ENCODE measurements at regions not wholly inside any gene's neighbourhood (a gene's known extent, or its start where the extent isn't known, plus 50 kb on each side); places are given as distances from the start of the nearest gene placed in this dataset.

DNA sequence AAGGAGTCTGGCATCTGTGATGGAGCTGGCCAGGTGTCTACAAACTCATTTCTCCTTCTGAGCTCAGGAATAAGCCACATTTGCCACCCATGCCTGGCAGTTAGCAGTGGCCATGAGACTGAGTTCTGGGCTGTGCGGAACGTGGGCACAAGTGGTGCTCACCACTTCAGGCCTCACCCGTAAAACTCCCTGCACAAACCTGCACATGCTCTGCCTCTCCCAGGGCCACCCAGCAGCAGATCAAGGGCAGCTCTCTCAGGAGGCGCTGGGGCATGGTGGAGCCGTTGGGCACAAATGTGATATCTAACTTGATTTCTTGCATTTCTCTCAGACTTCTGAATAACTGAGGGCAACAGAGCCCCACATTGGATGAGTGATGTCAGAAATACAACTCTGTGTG, 269.5 kb downstream of the HIVEP2 start:
- CTCF ChIA-PET (ENCODE audit: unreplicated experiment), result no interaction called here
- Histone ChIP-seq H3K4me3 (ENCODE audit: low read depth, low read length, poor library complexity, severe bottlenecking) (no peak overlapping the region), H3K36me3 (ENCODE audit: insufficient read depth, low read length) (no peaks in the 10 kb centered on the region), H3K4me1 (ENCODE audit: insufficient read depth, low read length, poor library complexity, severe bottlenecking) (peaks cover 4% of the 10 kb centered on the region), H3K9me2 (ENCODE audit: insufficient read depth, low read length) (no peaks in the 10 kb centered on the region), H4K20me1 (ENCODE audit: insufficient read depth, low read length) (no peaks in the 10 kb centered on the region), H3K4me2 (ENCODE audit: low read length) (no peak overlapping the region), H3K27ac (ENCODE audit: low read depth, low read length, poor library complexity, severe bottlenecking) (no peak overlapping the region), H3K79me2 (ENCODE audit: insufficient read depth, low read depth, low read length) (no peaks in the 10 kb centered on the region), H3K9me3 (ENCODE audit: low read length) (no peaks in the 10 kb centered on the region), H2AFZ (ENCODE audit: low read length) (no peak overlapping the region)
- POLR2A ChIA-PET, result interaction anchor here (0.8 kb wide), 1 partner anchor 14 kb away, joined by 3 read pairs; no protein-coding TSS in a partner anchor
- TF ChIP-seq, protein P1, sequence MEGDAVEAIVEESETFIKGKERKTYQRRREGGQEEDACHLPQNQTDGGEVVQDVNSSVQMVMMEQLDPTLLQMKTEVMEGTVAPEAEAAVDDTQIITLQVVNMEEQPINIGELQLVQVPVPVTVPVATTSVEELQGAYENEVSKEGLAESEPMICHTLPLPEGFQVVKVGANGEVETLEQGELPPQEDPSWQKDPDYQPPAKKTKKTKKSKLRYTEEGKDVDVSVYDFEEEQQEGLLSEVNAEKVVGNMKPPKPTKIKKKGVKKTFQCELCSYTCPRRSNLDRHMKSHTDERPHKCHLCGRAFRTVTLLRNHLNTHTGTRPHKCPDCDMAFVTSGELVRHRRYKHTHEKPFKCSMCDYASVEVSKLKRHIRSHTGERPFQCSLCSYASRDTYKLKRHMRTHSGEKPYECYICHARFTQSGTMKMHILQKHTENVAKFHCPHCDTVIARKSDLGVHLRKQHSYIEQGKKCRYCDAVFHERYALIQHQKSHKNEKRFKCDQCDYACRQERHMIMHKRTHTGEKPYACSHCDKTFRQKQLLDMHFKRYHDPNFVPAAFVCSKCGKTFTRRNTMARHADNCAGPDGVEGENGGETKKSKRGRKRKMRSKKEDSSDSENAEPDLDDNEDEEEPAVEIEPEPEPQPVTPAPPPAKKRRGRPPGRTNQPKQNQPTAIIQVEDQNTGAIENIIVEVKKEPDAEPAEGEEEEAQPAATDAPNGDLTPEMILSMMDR (conservative IDR thresholded peaks at IDR 0.05; ENCODE audit: low read length), result no peak
- no peak for TF ChIP-seq EZH2phosphoT487 (IDR thresholded peaks at IDR 0.05; ENCODE audit: borderline replicate concordance, low read depth, low read length)
- intact Hi-C loops (cut with micrococcal nuclease; ENCODE audit: unreplicated experiment), result no loop called here
- no peak for DNase-seq (ENCODE audit: low spot score)
- no TSS peak for BruUV-seq (replicated peaks)

DNA sequence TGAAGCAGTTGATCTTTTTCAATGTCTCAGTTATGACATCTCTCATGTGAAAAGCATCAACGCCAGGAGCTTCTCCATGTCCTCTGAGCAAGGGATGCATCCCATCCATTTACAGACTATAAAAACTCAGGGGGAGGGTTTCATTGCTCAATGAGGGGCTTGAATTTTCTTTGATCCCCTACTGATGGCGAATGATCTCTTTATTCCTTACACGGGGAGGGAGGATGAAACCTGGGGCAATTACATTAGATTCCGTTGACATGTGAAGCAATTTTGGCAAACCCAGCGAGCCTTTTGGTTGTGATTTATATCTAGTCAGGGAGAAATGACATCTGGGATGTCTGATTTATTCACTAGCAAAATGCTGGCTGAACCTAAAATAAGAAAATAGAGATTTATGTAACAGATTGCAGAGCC, 268.9 kb downstream of the HIVEP2 start:
- H3K27ac ChIP-seq (ENCODE audit: low read depth, low read length, poor library complexity, severe bottlenecking), result no peak overlapping the region
- H3K36me3 ChIP-seq (ENCODE audit: insufficient read depth, low read length), result no peaks in the 10 kb centered on the region
- no peaks in the 10 kb centered on the region for H3K9me2 ChIP-seq (ENCODE audit: insufficient read depth, low read length)
- TF ChIP-seq, protein P1 (conservative IDR thresholded peaks at IDR 0.05; ENCODE audit: low read length), result no peak
- no peak for TF ChIP-seq EZH2phosphoT487 (IDR thresholded peaks at IDR 0.05; ENCODE audit: borderline replicate concordance, low read depth, low read length)
- no peaks in the 10 kb centered on the region for H3K79me2 ChIP-seq (ENCODE audit: insufficient read depth, low read depth, low read length)
- no TSS peak for BruUV-seq (replicated peaks)
- no peak overlapping the region for H3K4me3 ChIP-seq (ENCODE audit: low read depth, low read length, poor library complexity, severe bottlenecking)
- no peak overlapping the region for H2AFZ ChIP-seq (ENCODE audit: low read length)
- DNase-seq (ENCODE audit: low spot score), result no peak
- intact Hi-C loops (cut with micrococcal nuclease; ENCODE audit: unreplicated experiment), result no loop called here
- H3K4me1 ChIP-seq (ENCODE audit: insufficient read depth, low read length, poor library complexity, severe bottlenecking), result peaks cover 4% of the 10 kb centered on the region
- no peaks in the 10 kb centered on the region for H3K9me3 ChIP-seq (ENCODE audit: low read length)
- H3K4me2 ChIP-seq (ENCODE audit: low read length), result no peak overlapping the region
- POLR2A ChIA-PET, result no interaction called here
- CTCF ChIA-PET (ENCODE audit: unreplicated experiment), result no interaction called here
- no peaks in the 10 kb centered on the region for H4K20me1 ChIP-seq (ENCODE audit: insufficient read depth, low read length)

DNA sequence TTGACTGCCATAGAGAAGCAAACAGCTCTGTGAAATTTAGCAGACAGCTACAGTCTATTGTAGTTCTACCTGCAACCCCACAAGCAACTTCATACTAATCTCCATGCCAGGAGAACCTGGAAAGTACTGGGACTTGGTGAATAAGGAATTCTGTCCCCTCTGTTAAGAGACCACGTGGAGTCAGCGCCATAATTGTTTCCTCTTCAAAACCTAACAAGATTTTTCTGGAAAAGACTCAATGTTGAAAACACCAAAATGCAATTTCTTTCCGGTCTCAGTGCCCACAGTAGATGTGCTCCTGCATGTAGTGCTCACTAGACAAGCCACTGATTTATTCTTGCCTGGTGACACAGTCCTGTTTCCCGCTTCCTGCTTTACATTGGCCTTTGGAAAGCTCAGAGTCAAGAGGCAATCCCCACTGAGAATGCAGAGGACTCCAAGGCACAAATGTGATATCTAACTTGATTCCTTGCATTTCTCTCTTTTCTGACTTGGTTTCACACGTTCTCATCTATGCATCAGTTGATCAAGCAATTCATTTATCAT, 268.3 kb downstream of the HIVEP2 start:
- Histone ChIP-seq H3K4me3 (ENCODE audit: low read depth, low read length, poor library complexity, severe bottlenecking) (no peak overlapping the region), H2AFZ (ENCODE audit: low read length) (no peak overlapping the region), H3K36me3 (ENCODE audit: insufficient read depth, low read length) (no peaks in the 10 kb centered on the region), H3K79me2 (ENCODE audit: insufficient read depth, low read depth, low read length) (no peaks in the 10 kb centered on the region), H3K9me3 (ENCODE audit: low read length) (no peaks in the 10 kb centered on the region), H3K9me2 (ENCODE audit: insufficient read depth, low read length) (no peaks in the 10 kb centered on the region), H4K20me1 (ENCODE audit: insufficient read depth, low read length) (no peaks in the 10 kb centered on the region), H3K27ac (ENCODE audit: low read depth, low read length, poor library complexity, severe bottlenecking) (no peak overlapping the region), H3K4me1 (ENCODE audit: insufficient read depth, low read length, poor library complexity, severe bottlenecking) (peaks cover 3% of the 10 kb centered on the region), H3K4me2 (ENCODE audit: low read length) (no peak overlapping the region)
- TF ChIP-seq, protein P1 (conservative IDR thresholded peaks at IDR 0.05; ENCODE audit: low read length), result no peak
- intact Hi-C loops (cut with micrococcal nuclease; ENCODE audit: unreplicated experiment), result no loop called here
- ChIA-PET POLR2A (no interaction called here), CTCF (ENCODE audit: unreplicated experiment) (no interaction called here)
- no TSS peak for BruUV-seq (replicated peaks)
- no peak for DNase-seq (ENCODE audit: low spot score)
